HUDEP-2 (cell line): ENCODE measurements at regions not wholly inside any gene's neighbourhood (a gene's known extent, or its start where the extent isn't known, plus 50 kb on each side); places are given as distances from the start of the nearest gene placed in this dataset.

ENCODE experiments used
- DNase-seq, 76 experiments: peaks; one replicate each; lab custom pipeline; 2025; ENCODE audit not compliant: unreplicated experiment in 76 of 76; lab: John Stamatoyannopoulos, UW

GRCh38 chr21:43364261-43364510 lies 62.7 kb downstream of the SIK1 start:
- DNase-seq, result no peak

GRCh38 chr21:43363506-43364260 lies 63.2 kb downstream of the SIK1 start:
- DNase-seq, result no peak

GRCh38 chr21:43362915-43363314 lies 64.0 kb downstream of the SIK1 start:
- DNase-seq, result no peak

DNA sequence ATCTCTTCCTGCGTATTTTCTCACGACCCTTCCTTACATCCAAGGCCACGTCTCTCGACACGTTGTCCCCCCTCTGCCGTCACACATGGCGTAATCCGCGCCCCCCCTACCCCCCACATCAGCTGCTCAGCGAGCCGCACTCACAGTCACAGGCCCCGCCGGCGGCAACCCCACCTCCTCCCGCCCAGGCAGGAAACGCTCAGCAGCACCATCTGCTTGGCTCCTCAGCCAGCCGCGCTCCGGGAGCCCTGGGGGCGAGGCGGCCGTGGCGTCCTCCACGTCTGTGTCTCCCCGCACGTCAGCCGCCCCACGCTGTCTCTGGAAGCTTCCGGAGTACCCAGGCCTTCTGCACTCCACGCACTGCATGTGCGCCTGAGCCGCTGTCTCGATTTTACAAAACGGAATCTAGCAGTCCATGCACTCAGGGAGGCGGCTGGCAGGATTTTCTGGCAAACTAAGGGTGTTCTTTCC lies 64.6 kb downstream of the SIK1 start:
- DNase-seq, result no peak

- no peak for DNase-seq
Measured at GRCh38 chr21:43361493-43362296, 65.2 kb downstream of the SIK1 start.

- no peak for DNase-seq
Measured at GRCh38 chr21:43361127-43361492, 65.8 kb downstream of the SIK1 start.

DNA sequence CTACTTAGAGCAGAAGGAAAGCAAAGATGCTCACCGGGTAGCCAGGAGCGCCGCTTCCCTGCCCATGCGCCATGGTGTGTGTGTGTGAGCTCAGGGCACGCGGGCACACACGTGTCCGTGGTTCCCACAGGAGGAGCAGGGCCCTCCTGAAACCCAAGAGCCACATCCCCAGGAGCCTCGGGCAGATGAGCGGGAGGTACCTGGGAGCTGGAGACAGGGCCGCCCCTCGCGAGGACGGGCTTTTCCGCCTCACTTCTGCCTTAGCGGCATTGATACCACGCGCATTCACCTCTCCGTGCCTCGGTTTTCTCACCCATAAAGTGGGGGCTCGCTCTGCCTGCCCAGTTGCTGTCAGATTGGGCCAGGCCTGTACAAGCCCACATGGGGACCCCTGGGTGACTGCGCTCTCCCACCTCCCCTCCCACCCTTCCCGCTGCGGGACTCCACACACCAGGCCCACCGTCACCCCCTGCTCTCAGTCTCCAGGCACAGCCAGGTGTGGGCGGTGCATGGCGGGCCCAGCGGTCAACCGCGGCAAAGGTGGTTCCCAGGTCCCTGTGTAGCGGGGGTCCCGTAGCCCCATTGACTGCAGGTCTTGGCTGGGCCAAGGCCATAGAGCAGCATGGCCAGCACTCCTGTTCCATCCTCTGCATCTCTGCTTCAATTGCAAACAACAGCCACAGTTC lies 66.3 kb downstream of the SIK1 start:
- DNase-seq, result no peak

DNA sequence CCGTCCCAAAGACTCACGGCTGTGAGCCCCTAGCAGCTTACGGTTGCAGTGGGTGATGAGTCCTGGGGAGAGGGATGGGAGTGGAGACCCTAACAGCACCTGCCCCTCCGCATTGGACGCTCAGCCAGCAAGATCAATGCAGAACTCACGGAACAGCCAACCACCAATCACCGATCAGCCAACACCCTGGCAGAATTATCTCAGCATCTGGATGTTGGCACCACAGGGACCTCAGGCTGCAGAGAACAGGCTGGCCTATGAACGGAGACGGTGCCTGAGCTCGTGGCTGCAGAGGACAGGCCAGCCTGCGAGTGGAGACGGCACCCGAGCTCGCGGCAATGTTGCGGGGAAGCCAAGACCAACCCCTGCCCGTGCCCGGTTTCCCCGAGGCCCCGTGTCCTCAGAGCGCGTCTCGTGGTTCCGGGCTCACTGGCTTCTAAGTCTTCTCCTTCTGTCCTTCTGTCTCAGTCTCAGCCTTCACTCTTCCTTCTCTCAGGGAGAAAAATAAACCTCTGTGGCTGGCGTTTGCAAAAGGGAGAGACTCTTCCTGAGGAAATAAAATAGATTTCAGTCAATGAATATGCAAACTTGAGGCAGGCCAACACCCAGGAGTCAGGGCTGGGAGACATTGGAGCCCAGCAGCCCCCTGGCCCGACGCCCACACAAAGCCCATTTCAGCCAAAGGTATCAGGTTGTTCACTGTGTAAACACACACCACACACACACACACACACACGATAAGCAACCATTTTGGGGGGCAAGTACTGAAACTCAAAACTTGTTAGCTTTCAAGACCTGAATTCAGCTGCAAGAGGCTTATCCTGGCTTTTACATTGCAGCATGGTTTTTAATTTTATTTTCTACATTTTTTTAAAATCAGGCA lies 67.8 kb downstream of the SIK1 start:
- DNase-seq, result no peak

GRCh38 chr21:43357715-43358430 lies 69.1 kb downstream of the SIK1 start:
- DNase-seq, result no peak

DNA sequence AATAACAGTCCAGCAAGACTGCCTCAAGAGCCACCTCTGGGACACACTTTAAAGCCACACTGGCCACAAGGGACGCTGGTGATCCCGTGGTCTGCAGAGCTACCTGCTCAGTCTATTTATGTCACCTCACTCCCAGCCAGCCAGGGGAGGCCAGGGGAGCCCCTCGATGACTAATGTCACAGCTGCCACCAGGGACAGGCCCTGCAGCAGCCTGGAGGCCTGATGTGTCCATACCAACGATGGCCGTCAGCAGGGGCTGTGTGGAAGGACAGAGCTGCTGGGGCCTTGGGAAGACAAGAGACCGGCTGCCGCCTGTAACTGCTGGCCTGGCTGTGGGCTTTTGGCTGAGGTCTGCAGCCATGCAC lies 71.0 kb downstream of the SIK1 start:
- DNase-seq, result no peak

DNA sequence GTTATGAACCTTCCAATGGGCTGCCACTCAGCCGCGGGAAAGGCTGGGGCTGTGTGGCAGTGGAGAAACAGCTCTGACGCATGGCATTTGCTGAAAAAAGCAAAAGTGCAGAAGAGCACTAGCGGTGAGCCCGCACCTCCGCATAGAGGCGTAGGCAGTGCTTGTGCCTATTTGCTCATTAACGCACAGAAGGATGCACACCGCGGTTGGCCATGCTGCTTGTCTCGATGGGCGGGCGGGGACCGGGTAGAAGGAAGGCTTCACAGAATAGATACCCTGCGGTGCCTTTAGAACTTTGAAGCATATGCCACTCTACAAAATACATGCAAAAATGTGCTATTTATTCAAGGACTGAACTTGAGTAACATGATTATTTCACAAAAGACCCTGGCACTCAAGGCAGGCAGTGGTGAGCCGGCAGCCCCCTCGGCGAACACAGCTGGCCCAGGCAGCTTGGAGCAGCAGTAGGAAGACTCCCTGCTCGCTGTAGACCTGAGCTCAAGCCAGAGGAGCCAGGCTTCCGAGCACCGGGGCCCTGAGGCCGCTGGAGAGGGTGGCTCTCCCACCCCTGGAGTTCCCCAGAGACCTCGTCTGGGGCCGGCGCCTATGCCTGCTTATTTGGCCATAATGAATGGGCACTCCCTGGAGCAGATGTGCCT lies 71.5 kb downstream of the SIK1 start:
- no peak for DNase-seq

GRCh38 chr21:43354666-43355065 lies 72.3 kb downstream of the SIK1 start:
- no peak for DNase-seq

DNA sequence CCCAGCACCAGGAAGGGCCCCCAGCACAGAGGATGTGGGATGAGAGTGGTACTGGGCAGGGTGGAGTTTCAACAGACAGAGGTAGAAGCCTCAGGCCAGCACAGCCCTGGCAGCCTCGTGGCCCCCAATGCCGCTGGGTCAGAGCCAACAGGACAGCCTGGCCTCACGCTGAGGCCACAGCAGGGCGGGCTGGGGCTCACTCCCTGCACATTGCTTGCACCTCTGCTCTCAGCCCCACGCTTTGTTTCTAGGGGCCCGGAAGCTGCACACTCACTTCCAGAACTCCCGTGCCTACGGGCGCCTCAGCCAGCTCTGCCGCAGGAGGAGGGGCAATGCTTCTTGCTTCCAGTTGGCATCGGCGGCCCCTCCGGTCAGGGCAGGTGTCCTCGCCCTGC lies 72.9 kb downstream of the SIK1 start:
- DNase-seq, result no peak

- no peak for DNase-seq
Measured at GRCh38 chr21:43353282-43354025, 73.5 kb downstream of the SIK1 start.

DNA sequence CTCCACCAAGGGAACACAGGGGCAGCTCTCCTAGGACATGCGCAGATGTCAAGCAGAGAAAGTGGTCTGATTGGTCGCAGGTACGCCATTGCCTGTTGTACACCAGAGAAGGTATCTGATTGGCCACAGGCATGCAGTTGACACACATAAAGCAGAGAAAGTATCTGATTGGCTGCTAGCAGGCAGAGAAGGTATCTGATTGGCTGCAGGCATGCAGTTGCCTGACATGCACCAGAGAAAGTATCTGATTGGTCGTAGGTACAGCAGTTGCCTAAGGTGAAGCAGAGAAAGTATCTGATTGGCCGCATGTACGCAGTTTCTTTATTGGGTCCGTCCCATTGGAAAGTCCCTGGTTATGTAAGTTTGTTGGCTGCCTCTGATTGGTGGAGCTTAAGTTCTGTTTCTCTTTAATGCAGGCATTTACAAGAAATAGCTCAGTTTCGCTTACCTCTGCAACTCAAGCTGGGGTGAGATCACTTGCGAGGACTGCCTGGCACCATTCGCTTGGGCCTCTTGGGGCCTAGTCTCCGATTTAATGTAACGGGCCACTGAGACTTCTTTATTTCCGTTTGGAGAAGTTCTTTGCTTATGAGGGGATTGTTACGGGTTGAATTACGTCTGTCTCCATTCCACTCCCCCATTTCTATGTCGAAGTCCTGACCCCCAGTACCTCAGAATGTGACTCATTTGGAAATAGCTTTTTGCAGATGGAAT lies 74.2 kb downstream of the SIK1 start:
- DNase-seq, result peak in 3 of 76 experiments; percentile 15 to 28 (median 16)

DNA sequence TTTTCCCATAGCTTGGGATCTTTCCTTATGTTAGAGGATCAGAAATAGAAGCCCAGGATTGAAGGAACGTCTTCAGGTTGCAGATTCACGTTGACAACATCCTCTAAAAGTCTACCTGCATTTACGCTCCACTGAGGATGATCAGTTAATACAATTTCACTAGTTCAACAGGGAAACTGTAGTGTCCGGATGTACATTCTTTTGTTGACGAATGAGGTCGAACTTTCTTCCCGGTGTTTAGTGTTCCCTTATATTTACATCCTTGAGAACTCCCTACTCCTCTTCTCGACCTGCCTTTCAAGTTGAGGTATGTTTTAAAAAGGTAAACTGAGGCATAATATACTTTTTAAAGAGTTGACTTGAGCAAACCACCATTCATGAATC lies 74.8 kb downstream of the SIK1 start:
- DNase-seq, result no peak

- no peak for DNase-seq
Measured at GRCh38 chr21:43351501-43352153, 75.3 kb downstream of the SIK1 start.

DNA sequence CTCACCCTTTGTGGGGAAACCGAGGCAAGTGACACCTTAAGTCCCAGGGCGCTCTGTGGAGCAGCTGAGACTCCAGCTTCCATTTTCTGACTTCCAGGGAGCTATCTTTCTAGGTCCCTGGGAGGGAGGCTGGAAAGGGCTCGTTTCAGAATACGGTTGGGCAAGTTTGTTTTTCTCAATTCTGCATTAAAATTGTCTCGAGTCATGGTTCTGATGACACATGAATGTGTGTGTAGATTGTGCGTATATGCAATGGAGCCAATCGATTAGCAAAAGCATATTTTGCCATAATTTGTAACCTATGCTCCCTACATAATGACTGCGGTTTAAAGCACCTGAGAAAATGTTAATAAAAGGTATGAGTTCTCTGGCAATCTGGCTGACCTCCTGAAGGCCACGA lies 77.3 kb downstream of the SIK1 start:
- DNase-seq, result no peak
